Rectal smooth muscle tissue (tissue), 1 donor: ENCODE measurements at regions not wholly inside any gene's neighbourhood (a gene's known extent, or its start where the extent isn't known, plus 50 kb on each side); places are given as distances from the start of the nearest gene placed in this dataset.
"Not testable (repeated sequence)": the region's sequence is repeated elsewhere in the genome, so short reads cannot be mapped to it uniquely, and the experiment has no call there.

Experiments used
- H3K27ac ChIP-seq: one replicate; pipeline ENCODE4 v1.7.0; 2013; ENCODE audit warnings: low read depth, low read length, inconsistent platforms
- H3K27me3 ChIP-seq: one replicate; pipeline ENCODE4 v1.7.0; 2013; ENCODE audit warnings: low read length; ENCODE audit not compliant: control insufficient read depth, insufficient read depth
- H3K36me3 ChIP-seq: one replicate; pipeline ENCODE4 v1.7.0; 2013; ENCODE audit warnings: low read length; ENCODE audit not compliant: control insufficient read depth, insufficient read depth
- H3K4me1 ChIP-seq: one replicate; pipeline ENCODE4 v1.7.0; 2013; ENCODE audit warnings: low read length; ENCODE audit not compliant: control insufficient read depth, insufficient read depth
- H3K4me3 ChIP-seq: one replicate; pipeline ENCODE4 v1.7.0; 2013; ENCODE audit warnings: low read length
- H3K9ac ChIP-seq: one replicate; pipeline ENCODE4 v1.7.0; 2013; ENCODE audit warnings: low read length

GRCh38 chr2:219733106-219733505 lies 105.7 kb downstream of the SLC4A3 start:
- H3K36me3 ChIP-seq: no peaks in the 10 kb centered on the region
- H3K27ac ChIP-seq: no peak overlapping the region
- H3K27me3 ChIP-seq: no peaks in the 10 kb centered on the region
- H3K4me3 ChIP-seq: no peak overlapping the region
- no peaks in the 10 kb centered on the region for H3K4me1 ChIP-seq
- no peak overlapping the region for H3K9ac ChIP-seq

GRCh38 chr2:219733746-219734145 lies 106.3 kb downstream of the SLC4A3 start:
- H3K9ac ChIP-seq: no peak overlapping the region
- H3K4me1 ChIP-seq: no peaks in the 10 kb centered on the region
- H3K36me3 ChIP-seq: no peaks in the 10 kb centered on the region
- H3K27me3 ChIP-seq: no peaks in the 10 kb centered on the region
- no peak overlapping the region for H3K4me3 ChIP-seq
- no peak overlapping the region for H3K27ac ChIP-seq

GRCh38 chr2:219736209-219736608 lies 108.8 kb downstream of the SLC4A3 start:
- Histone ChIP-seq H3K27me3 (no peaks in the 10 kb centered on the region), H3K9ac (no peak overlapping the region), H3K4me1 (no peaks in the 10 kb centered on the region), H3K36me3 (no peaks in the 10 kb centered on the region), H3K27ac (no peak overlapping the region), H3K4me3 (no peak overlapping the region)

GRCh38 chr2:219737270-219737691 lies 109.9 kb downstream of the SLC4A3 start:
- Histone ChIP-seq H3K27ac (no peak overlapping the region), H3K36me3 (no peaks in the 10 kb centered on the region), H3K27me3 (no peaks in the 10 kb centered on the region), H3K9ac (no peak overlapping the region), H3K4me3 (no peak overlapping the region), H3K4me1 (no peaks in the 10 kb centered on the region)

GRCh38 chr2:219739066-219739465 lies 111.6 kb downstream of the SLC4A3 start:
- no peak overlapping the region for H3K9ac ChIP-seq
- no peaks in the 10 kb centered on the region for H3K27me3 ChIP-seq
- no peaks in the 10 kb centered on the region for H3K36me3 ChIP-seq
- no peak overlapping the region for H3K27ac ChIP-seq
- H3K4me3 ChIP-seq: no peak overlapping the region
- no peaks in the 10 kb centered on the region for H3K4me1 ChIP-seq

GRCh38 chr2:219739866-219740440 lies 112.5 kb downstream of the SLC4A3 start:
- H3K4me1 ChIP-seq: no peaks in the 10 kb centered on the region
- H3K36me3 ChIP-seq: no peaks in the 10 kb centered on the region
- H3K27ac ChIP-seq: no peak overlapping the region
- no peak overlapping the region for H3K9ac ChIP-seq
- no peak overlapping the region for H3K4me3 ChIP-seq
- no peaks in the 10 kb centered on the region for H3K27me3 ChIP-seq

- Histone ChIP-seq H3K27me3 (no peaks in the 10 kb centered on the region), H3K4me3 (no peak overlapping the region), H3K36me3 (no peaks in the 10 kb centered on the region), H3K4me1 (no peaks in the 10 kb centered on the region), H3K9ac (no peak overlapping the region), H3K27ac (no peak overlapping the region)
Observed at GRCh38 chr2:219743548-219743947, 116.1 kb downstream of the SLC4A3 start.

- no peak overlapping the region for H3K27ac ChIP-seq
- no peak overlapping the region for H3K4me3 ChIP-seq
- H3K36me3 ChIP-seq: no peaks in the 10 kb centered on the region
- H3K4me1 ChIP-seq: no peaks in the 10 kb centered on the region
- H3K27me3 ChIP-seq: no peaks in the 10 kb centered on the region
- H3K9ac ChIP-seq: no peak overlapping the region
Observed at GRCh38 chr2:219744066-219744465, 116.6 kb downstream of the SLC4A3 start.

GRCh38 chr2:219744600-219744999 lies 117.2 kb downstream of the SLC4A3 start:
- H3K36me3 ChIP-seq: no peaks in the 10 kb centered on the region
- no peak overlapping the region for H3K27ac ChIP-seq
- H3K9ac ChIP-seq: no peak overlapping the region
- no peaks in the 10 kb centered on the region for H3K4me1 ChIP-seq
- H3K4me3 ChIP-seq: no peak overlapping the region
- no peaks in the 10 kb centered on the region for H3K27me3 ChIP-seq

- Histone ChIP-seq H3K9ac (no peak overlapping the region), H3K4me3 (no peak overlapping the region), H3K36me3 (no peaks in the 10 kb centered on the region), H3K4me1 (no peaks in the 10 kb centered on the region), H3K27me3 (no peaks in the 10 kb centered on the region), H3K27ac (no peak overlapping the region)
Observed at GRCh38 chr2:219747637-219748036, 120.2 kb downstream of the SLC4A3 start.

- no peaks in the 10 kb centered on the region for H3K4me1 ChIP-seq
- no peak overlapping the region for H3K4me3 ChIP-seq
- no peaks in the 10 kb centered on the region for H3K36me3 ChIP-seq
- no peak overlapping the region for H3K27ac ChIP-seq
- no peak overlapping the region for H3K9ac ChIP-seq
- H3K27me3 ChIP-seq: no peaks in the 10 kb centered on the region
Observed at GRCh38 chr2:219748671-219749570, 121.5 kb downstream of the SLC4A3 start.

GRCh38 chr2:219751121-219751520 lies 123.7 kb downstream of the SLC4A3 start:
- H3K27ac ChIP-seq, H3K4me1 ChIP-seq, H3K27me3 ChIP-seq, H3K9ac ChIP-seq, H3K36me3 ChIP-seq, H3K4me3 ChIP-seq: not testable (repeated sequence)

- Histone ChIP-seq H3K9ac (no peak overlapping the region), H3K27ac (no peak overlapping the region), H3K27me3 (no peaks in the 10 kb centered on the region), H3K36me3 (no peaks in the 10 kb centered on the region), H3K4me3 (no peak overlapping the region), H3K4me1 (no peaks in the 10 kb centered on the region)
Observed at GRCh38 chr2:219752726-219753125, 125.3 kb downstream of the SLC4A3 start.
